ENCODE measurements at regions not wholly inside any gene's neighbourhood (a gene's known extent, or its start where the extent isn't known, plus 50 kb on each side); places are given as distances from the start of the nearest gene placed in this dataset.
"Not testable (repeated sequence)": the region's sequence is repeated elsewhere in the genome, so short reads cannot be mapped to it uniquely, and the experiment has no call there.

- Histone ChIP-seq H3K27ac (no peak overlapping the region), H3K4me3 (no peak overlapping the region), H3K4me1 (no peaks in the 10 kb centered on the region), H3K36me3 (no peaks in the 10 kb centered on the region), H3K27me3 (no peaks in the 10 kb centered on the region), H3K9me3 (no peaks in the 10 kb centered on the region)
- 50% methylated on average over 1 of the region's 1 CpG for WGBS (ENCODE audit: insufficient coverage, low coverage, low lambda C conversion rate, missing lambda C conversion rate)
- intact Hi-C loops (cut with DNase I), result no loop called here
- TF ChIP-seq CTCF (IDR thresholded peaks at IDR 0.05) (no peak), POLR2A (IDR thresholded peaks at IDR 0.05) (no peak)
- DNase-seq (no peak), ATAC-seq (no peak)
Measured at GRCh38 chr5:164317676-164318075, 812.3 kb downstream of the MAT2B start.

DNA sequence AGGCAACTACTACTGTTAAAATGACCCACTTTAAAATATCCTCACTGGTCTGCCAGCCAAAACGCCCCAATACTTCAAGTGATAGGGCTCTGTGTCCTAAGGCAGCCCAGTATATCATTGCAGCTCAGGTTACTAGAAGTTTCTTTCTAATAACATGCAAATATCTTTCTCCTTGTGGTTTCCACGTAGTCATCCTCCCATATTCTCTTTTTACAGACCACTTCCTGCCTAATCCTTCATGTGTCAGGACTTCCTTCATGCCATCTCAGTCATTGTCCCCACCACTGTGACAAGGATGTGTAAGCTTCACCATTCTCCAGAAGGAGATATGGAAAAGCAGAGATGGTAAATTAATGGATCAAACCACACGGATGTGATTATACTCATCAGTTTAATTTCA, 813.7 kb downstream of the MAT2B start:
- WGBS (ENCODE audit: insufficient coverage, low coverage, low lambda C conversion rate, missing lambda C conversion rate), result 30% methylated on average over 3 of the region's 3 CpGs
- Histone ChIP-seq H3K9me3 (no peaks in the 10 kb centered on the region), H3K27ac (no peak overlapping the region), H3K4me1 (no peaks in the 10 kb centered on the region), H3K36me3 (no peaks in the 10 kb centered on the region), H3K4me3 (no peak overlapping the region), H3K27me3 (no peaks in the 10 kb centered on the region)
- intact Hi-C loops (cut with DNase I), result no loop called here
- TF ChIP-seq CTCF (IDR thresholded peaks at IDR 0.05), result no peak
- no peak for TF ChIP-seq POLR2A (IDR thresholded peaks at IDR 0.05)
- ATAC-seq (no peak), DNase-seq (no peak)

DNA sequence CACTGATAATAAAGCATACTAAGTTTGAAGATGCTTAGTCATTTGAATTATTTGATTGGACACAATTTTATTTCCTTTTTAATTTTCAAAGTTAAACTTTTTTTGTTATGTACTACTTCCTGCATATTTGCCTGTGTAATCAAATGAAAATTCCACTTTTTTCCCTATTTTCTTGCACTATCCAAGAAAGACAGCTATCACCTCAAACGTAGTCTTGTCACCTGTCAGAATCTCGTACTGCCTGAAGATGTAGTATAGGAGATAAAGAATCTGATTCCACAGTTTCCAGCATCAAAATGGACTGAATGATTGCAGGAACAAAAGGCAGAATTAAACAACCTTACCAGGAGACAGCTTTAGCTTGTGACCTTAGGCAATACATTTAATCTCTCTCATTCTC, 818.8 kb downstream of the MAT2B start:
- 33% methylated on average over 2 of the region's 2 CpGs for WGBS (ENCODE audit: insufficient coverage, low coverage, low lambda C conversion rate, missing lambda C conversion rate)
- intact Hi-C loops (cut with DNase I), result no loop called here

DNA sequence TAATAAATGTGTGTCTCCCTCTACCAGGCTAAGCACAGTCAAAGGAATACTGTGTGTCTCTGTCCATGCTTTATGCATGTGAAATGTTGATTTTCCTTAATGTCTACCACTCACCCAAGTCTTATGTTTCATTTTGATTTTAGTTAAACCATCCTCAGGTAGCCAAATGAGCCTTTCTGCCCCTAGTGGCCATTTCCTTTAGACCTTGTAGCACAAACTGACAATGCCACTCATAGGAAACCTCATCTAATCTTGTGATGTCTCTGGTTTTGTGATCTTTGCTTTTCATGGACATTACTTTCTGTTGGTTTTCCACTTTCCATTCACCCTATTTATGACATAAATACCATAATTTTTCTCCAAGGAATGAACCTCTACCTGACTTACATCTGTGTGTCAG, 820.8 kb downstream of the MAT2B start:
- Histone ChIP-seq H3K4me1 (no peaks in the 10 kb centered on the region), H3K27me3 (no peaks in the 10 kb centered on the region), H3K4me3 (no peak overlapping the region), H3K27ac (no peak overlapping the region), H3K9me3 (no peaks in the 10 kb centered on the region), H3K36me3 (no peaks in the 10 kb centered on the region)
- intact Hi-C loops (cut with DNase I), result no loop called here
- ATAC-seq (no peak), DNase-seq (no peak)
- peak in 3 of 4 donors; percentile 15 to 16 (median 16) for TF ChIP-seq CTCF (IDR thresholded peaks at IDR 0.05)
- TF ChIP-seq POLR2A (IDR thresholded peaks at IDR 0.05), result no peak

More for the DNA sequence above, 818.8 kb downstream of the MAT2B start:
- Histone ChIP-seq H3K4me1 (no peaks in the 10 kb centered on the region), H3K36me3 (no peaks in the 10 kb centered on the region), H3K27ac (no peak overlapping the region), H3K27me3 (no peaks in the 10 kb centered on the region), H3K9me3 (no peaks in the 10 kb centered on the region), H3K4me3 (no peak overlapping the region)
- ATAC-seq, result no peak
- TF ChIP-seq POLR2A (IDR thresholded peaks at IDR 0.05) (no peak), CTCF (IDR thresholded peaks at IDR 0.05) (no peak)
- DNase-seq, result no peak

GRCh38 chr5:164327166-164327565, 821.7 kb downstream of the MAT2B start:
- H3K27ac ChIP-seq; intact Hi-C loops (cut with DNase I); H3K9me3 ChIP-seq; H3K36me3 ChIP-seq; DNase-seq; H3K27me3 ChIP-seq; H3K4me3 ChIP-seq; ATAC-seq; H3K4me1 ChIP-seq: not testable (repeated sequence)
- WGBS (ENCODE audit: insufficient coverage, low coverage, low lambda C conversion rate, missing lambda C conversion rate), result 73% methylated on average over 5 of the region's 5 CpGs
